B cell (primary cell): ENCODE measurements at regions not wholly inside any gene's neighbourhood (a gene's known extent, or its start where the extent isn't known, plus 50 kb on each side); places are given as distances from the start of the nearest gene placed in this dataset.

Experiments used
- ATAC-seq: fragments of 200-7000 bp; cut with Tn5 transposase; one replicate; pipeline ENCODE4 v1.10.0; 2021; ENCODE audit warnings: low read depth, mild to moderate bottlenecking, moderate number of reproducible peaks, moderate library complexity
- CTCF ChIA-PET: fragments of 350-600 bp; sonication (Branson Sonifier 250); formaldehyde crosslinking; loops from one replicate; lab custom pipeline; 2021; ENCODE audit warnings: antibody characterized with exemption, inconsistent platforms; lab: Charles Lee
- POLR2A ChIA-PET: fragments of 350-600 bp; sonication (Branson Sonifier 250); formaldehyde crosslinking; loops from one replicate; lab custom pipeline; 2021; ENCODE audit warnings: antibody characterized with exemption; lab: Charles Lee
- DNase-seq: peaks from one replicate; pipeline ENCODE4 v3.0.0; 2013
- H2AFZ ChIP-seq: 2 replicates; pipeline ENCODE4 v1.6.1; 2012; ENCODE audit warnings: mild to moderate bottlenecking, low read depth, low read length; ENCODE audit not compliant: insufficient read depth, poor library complexity, severe bottlenecking
- H3K27ac ChIP-seq, 2 donors: 1 replicate in 1 of 2; 2 replicates in 1 of 2; pipeline ENCODE4 v1.5.1; 2012 to 2013; ENCODE audit warnings: low read length in 2 of 2, mild to moderate bottlenecking in 2 of 2, moderate library complexity in 1 of 2
- H3K27me3 ChIP-seq, 4 experiments: fragments of 200-600 bp in 1 of 4; sonication (generic) in 1 of 4; replicated peaks in 1 of 4; 1 replicate in 2 of 4; 2 replicates in 2 of 4; pipeline versions ENCODE4 v1.6.1 to v1.7.0; 2013 to 2016; ENCODE audit warnings: low read length in 3 of 4, mild to moderate bottlenecking in 2 of 4, mixed read lengths in 1 of 4, moderate library complexity in 1 of 4; ENCODE audit not compliant: insufficient read depth in 4 of 4, control insufficient read depth in 3 of 4; ENCODE audit errors: control extremely low read depth in 1 of 4
- H3K36me3 ChIP-seq, 2 experiments: replicated peaks in 1 of 2; 1 replicate in 1 of 2; 2 replicates in 1 of 2; pipeline versions ENCODE4 v1.6.1 to v1.7.1; 2013; ENCODE audit warnings: low read length in 1 of 2; ENCODE audit not compliant: insufficient read depth in 2 of 2, control insufficient read depth in 1 of 2; ENCODE audit errors: control extremely low read depth in 1 of 2, extremely low read depth in 1 of 2
- H3K4me1 ChIP-seq, 2 donors: fragments of 200-600 bp in 1 of 2; sonication (generic) in 1 of 2; 1 replicate in 1 of 2; 2 replicates in 1 of 2; pipeline versions ENCODE4 v1.5.1 to v1.6.1; 2013 to 2017; ENCODE audit warnings: low read length in 2 of 2; ENCODE audit not compliant: control insufficient read depth in 2 of 2, insufficient read depth in 2 of 2
- H3K4me2 ChIP-seq: replicated peaks from 2 replicates; pipeline ENCODE3; 2012; ENCODE audit warnings: mild to moderate bottlenecking, low read depth, low read length; ENCODE audit not compliant: poor library complexity, severe bottlenecking
- H3K4me3 ChIP-seq, 5 experiments: fragments of 200-600 bp in 1 of 5; sonication (generic) in 1 of 5; 1 replicate in 3 of 5; 2 replicates in 2 of 5; pipeline versions ENCODE4 v1.5.1 to v1.7.0; 2011 to 2016; ENCODE audit warnings: low read length in 4 of 5, mild to moderate bottlenecking in 4 of 5, low read depth in 2 of 5, control low read depth in 1 of 5, moderate library complexity in 1 of 5; ENCODE audit not compliant: insufficient read depth in 1 of 5; ENCODE audit errors: control extremely low read depth in 1 of 5, extremely low read depth in 1 of 5
- H3K79me2 ChIP-seq: fragments of 200-600 bp; sonication (generic); one replicate; pipeline ENCODE4 v1.6.0; 2016; ENCODE audit warnings: low read length; ENCODE audit not compliant: control insufficient read depth, insufficient read depth
- H3K9ac ChIP-seq: fragments of 200-600 bp; sonication (generic); 2 replicates; pipeline ENCODE4 v1.6.1; 2017; ENCODE audit warnings: mild to moderate bottlenecking, low read length, moderate library complexity
- H3K9me3 ChIP-seq, 3 donors: one replicate each; pipeline versions ENCODE4 v1.6.1 to v1.7.1; 2013; ENCODE audit warnings: low read length in 2 of 3; ENCODE audit not compliant: control insufficient read depth in 2 of 3, insufficient read depth in 1 of 3; ENCODE audit errors: control extremely low read depth in 1 of 3
- H4K20me1 ChIP-seq: 2 replicates; pipeline ENCODE4 v1.6.0; 2012; ENCODE audit warnings: mild to moderate bottlenecking, low read length; ENCODE audit not compliant: insufficient read depth, control insufficient read depth, poor library complexity, severe bottlenecking
- H3K27ac Mint-ChIP-seq: one replicate; pipeline ENCODE4 v1.8.0; 2021; ENCODE audit warnings: mixed read lengths
- H3K27me3 Mint-ChIP-seq: one replicate; pipeline ENCODE4 v1.8.0; 2021; ENCODE audit warnings: mixed read lengths
- H3K4me1 Mint-ChIP-seq: one replicate; pipeline ENCODE4 v1.8.0; 2021; ENCODE audit warnings: mixed read lengths
- H3K4me3 Mint-ChIP-seq: one replicate; pipeline ENCODE4 v1.8.0; 2021; ENCODE audit warnings: mixed read lengths
- H3K9me3 Mint-ChIP-seq: one replicate; pipeline ENCODE4 v1.8.0; 2022; ENCODE audit warnings: mixed read lengths; ENCODE audit not compliant: insufficient read depth
- EZH2 ChIP-seq: IDR thresholded peaks from 2 replicates; pipeline ENCODE4 v1.6.1; 2012; ENCODE audit warnings: borderline replicate concordance, low read depth, mild to moderate bottlenecking, moderate library complexity, low read length; ENCODE audit not compliant: insufficient read depth, poor library complexity, severe bottlenecking
- WGBS: methylation state at CpG from one replicate; pipeline ENCODE4 v1.1.5; 2013; ENCODE audit warnings: missing lambda C conversion rate; ENCODE audit not compliant: insufficient coverage; 5-methylcytosine and 5-hydroxymethylcytosine counted together
- intact Hi-C: fragments of 100-400 bp; cut with micrococcal nuclease; formaldehyde crosslinking; loops from one replicate; pipeline ENCODE4 v1.10.0; 2022
- TF ChIP-seq, protein P1 (sequence below): fragments of 200-600 bp; IDR thresholded peaks from one replicate; pipeline ENCODE4 v1.8.0; 2022; ENCODE audit warnings: antibody characterized with exemption, mild to moderate bottlenecking

DNA sequence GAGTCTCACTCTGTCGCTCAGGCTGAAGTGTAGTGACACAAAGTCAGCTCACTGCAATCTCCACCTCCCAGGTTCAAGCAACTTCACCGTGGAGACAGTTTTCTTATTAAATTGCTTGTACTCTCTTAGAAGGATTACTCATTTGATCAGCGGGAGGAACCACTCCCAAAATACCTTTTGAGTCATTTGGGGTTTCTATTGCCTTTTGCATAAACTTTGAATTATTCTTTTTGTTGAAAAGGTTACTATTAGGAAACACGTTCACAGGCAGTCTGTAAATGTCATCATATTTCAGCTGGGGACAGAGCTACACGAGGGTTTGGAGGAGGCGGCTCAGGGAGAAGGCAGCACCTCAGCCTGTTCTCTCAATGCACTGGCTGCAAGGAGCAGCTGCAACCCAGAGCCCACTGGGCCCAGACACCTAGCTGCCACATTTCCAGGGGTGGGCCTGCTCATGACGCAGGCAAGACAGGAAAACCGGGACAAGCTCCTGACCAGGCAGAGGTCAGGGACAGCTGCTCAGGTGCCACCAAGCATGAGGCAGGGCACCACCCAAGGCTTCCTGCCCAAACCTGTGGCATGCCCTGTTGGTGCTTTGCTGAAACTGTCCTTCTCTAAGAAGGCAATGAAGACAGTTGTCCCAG is 205.9 kb downstream of the BMP7 start:
- Histone ChIP-seq H4K20me1 (no peaks in the 10 kb centered on the region), H3K9me3 (no peaks in the 10 kb centered on the region), H3K4me2 (no peak overlapping the region), H3K9ac (no peak overlapping the region), H2AFZ (no peak overlapping the region), H3K27ac (no peak overlapping the region), H3K27me3 (peaks cover 0 to 9% (median 0%) of the 10 kb centered on the region in 4 experiments), H3K36me3 (no peaks in the 10 kb centered on the region), H3K4me3 (no peak overlapping the region), H3K4me1 (no peaks in the 10 kb centered on the region), H3K79me2 (no peaks in the 10 kb centered on the region)
- 70% methylated on average over 5 of the region's 8 CpGs for WGBS
- H3K27me3 Mint-ChIP-seq = peaks cover 38% of the 10 kb centered on the region
- intact Hi-C loops = no loop called here
- CTCF ChIA-PET = no interaction called here
- ATAC-seq (no peak), DNase-seq (no peak)
- no peaks in the 10 kb centered on the region for H3K4me1 Mint-ChIP-seq
- no peaks in the 10 kb centered on the region for H3K9me3 Mint-ChIP-seq
- TF ChIP-seq EZH2 = no peak
- TF ChIP-seq, protein P1, sequence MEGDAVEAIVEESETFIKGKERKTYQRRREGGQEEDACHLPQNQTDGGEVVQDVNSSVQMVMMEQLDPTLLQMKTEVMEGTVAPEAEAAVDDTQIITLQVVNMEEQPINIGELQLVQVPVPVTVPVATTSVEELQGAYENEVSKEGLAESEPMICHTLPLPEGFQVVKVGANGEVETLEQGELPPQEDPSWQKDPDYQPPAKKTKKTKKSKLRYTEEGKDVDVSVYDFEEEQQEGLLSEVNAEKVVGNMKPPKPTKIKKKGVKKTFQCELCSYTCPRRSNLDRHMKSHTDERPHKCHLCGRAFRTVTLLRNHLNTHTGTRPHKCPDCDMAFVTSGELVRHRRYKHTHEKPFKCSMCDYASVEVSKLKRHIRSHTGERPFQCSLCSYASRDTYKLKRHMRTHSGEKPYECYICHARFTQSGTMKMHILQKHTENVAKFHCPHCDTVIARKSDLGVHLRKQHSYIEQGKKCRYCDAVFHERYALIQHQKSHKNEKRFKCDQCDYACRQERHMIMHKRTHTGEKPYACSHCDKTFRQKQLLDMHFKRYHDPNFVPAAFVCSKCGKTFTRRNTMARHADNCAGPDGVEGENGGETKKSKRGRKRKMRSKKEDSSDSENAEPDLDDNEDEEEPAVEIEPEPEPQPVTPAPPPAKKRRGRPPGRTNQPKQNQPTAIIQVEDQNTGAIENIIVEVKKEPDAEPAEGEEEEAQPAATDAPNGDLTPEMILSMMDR = no peak
- POLR2A ChIA-PET = no interaction called here
- H3K4me3 Mint-ChIP-seq = no peak overlapping the region
- no peak overlapping the region for H3K27ac Mint-ChIP-seq

DNA sequence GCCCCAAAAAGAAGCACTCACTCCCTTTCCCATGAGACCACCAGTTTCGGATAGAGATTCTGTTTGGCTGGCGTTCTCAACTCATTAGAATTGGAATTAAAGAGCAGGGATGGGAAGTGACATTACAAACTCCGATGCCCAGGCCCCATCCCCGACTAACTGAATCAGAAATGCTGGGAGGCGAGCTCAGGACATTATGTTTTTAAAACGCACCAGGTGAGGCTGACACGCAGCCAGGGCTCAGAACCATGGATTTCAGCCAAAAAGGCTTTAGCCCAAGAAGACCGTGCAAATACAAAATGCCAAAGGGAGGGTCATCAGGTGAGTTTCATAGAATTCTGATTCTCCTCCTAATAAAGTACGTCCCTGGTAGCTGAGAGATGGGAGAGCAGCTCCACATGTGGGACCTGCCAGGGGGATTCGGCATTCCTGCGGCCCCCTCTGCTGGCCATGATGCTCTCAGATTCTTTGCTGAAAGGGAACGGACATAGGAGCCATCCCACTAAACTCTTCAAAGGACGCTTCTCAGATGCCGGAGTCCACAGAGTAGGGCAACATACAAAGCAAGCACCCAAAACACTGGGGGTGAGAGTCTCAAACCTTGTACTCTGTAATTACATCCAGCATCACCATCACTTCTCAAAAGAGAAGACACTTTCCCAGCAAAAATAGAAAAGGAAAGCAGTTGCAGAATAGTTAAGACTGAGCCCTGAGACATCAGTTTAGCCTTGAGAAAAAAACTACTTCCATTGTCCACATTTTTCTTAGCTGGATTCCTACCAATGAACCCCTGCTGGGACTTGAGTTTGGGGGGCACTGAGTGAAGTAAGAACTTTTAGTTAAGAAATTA is 205.2 kb downstream of the BMP7 start:
- no peak for TF ChIP-seq EZH2
- TF ChIP-seq, protein P1 = no peak
- Mint-ChIP-seq H3K9me3 (no peaks in the 10 kb centered on the region), H3K27ac (no peak overlapping the region), H3K27me3 (peaks cover 42% of the 10 kb centered on the region), H3K4me1 (no peaks in the 10 kb centered on the region), H3K4me3 (no peak overlapping the region)
- Histone ChIP-seq H3K4me2 (no peak overlapping the region), H2AFZ (no peak overlapping the region), H3K27ac (no peak overlapping the region), H3K27me3 (peaks cover 0 to 9% (median 0%) of the 10 kb centered on the region in 4 experiments), H3K36me3 (no peaks in the 10 kb centered on the region), H3K4me1 (no peaks in the 10 kb centered on the region), H3K79me2 (no peaks in the 10 kb centered on the region), H3K4me3 (no peak overlapping the region), H3K9ac (no peak overlapping the region), H4K20me1 (no peaks in the 10 kb centered on the region), H3K9me3 (no peaks in the 10 kb centered on the region)
- no peak for DNase-seq
- intact Hi-C loops = no loop called here
- ATAC-seq = no peak
- WGBS = 46% methylated on average over 13 of the region's 14 CpGs
- ChIA-PET POLR2A (no interaction called here), CTCF (no interaction called here)
